ENCODE measurements at regions not wholly inside any gene's neighbourhood (a gene's known extent, or its start where the extent isn't known, plus 50 kb on each side); places are given as distances from the start of the nearest gene placed in this dataset.

DNA sequence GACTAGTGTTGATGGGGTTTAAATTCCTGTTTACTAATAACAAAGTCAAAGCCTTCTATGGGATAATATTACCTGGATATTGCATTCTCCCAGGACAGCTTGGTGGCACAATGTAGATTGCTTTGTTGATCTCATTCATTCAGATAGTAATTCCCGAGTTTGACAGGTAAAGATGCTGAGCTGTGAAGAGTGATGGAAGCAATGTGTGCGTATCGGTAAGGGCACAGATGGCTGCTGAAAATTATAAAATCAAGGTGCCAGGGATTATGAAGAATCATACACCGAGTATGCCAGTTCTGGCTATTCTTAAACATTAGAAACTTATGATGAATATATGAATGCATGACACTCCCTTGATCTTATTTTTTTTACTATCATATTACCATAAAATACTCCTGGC lies 100.6 kb upstream of the CNTNAP4 start:
- Histone ChIP-seq H3K9me3 (peaks cover 6% of the 10 kb centered on the region), H3K36me3 (ENCODE audit: insufficient read depth in 1 of 2, low read depth in 1 of 2) (no peaks in the 10 kb centered on the region), H3K4me1 (no peaks in the 10 kb centered on the region), H3K4me3 (no peak overlapping the region), H3K27ac (no peak overlapping the region), H3K27me3 (ENCODE audit: insufficient read depth in 3 of 3, low read length in 2 of 3) (no peaks in the 10 kb centered on the region)
- no peak for DNase-seq
- intact Hi-C loops (cut with DNase I), result no loop called here
- 67 to 86% (median 80%) methylated on average over 4 of the region's 4 CpGs for WGBS, 3 donors
- ATAC-seq, result no peak
- no peak for TF ChIP-seq CTCF (IDR thresholded peaks at IDR 0.05)

GRCh38 chr16:76182041-76182635 lies 95.1 kb upstream of the CNTNAP4 start:
- no peak overlapping the region for H3K27ac ChIP-seq
- H3K27me3 ChIP-seq (ENCODE audit: insufficient read depth in 3 of 3, low read length in 2 of 3), result no peaks in the 10 kb centered on the region
- 4 to 21% (median 13%) methylated on average over 3 of the region's 3 CpGs for WGBS, 3 donors
- H3K4me1 ChIP-seq, result no peaks in the 10 kb centered on the region
- no peaks in the 10 kb centered on the region for H3K36me3 ChIP-seq (ENCODE audit: insufficient read depth in 1 of 2, low read depth in 1 of 2)
- H3K4me3 ChIP-seq, result no peak overlapping the region
- peaks cover 4% of the 10 kb centered on the region for H3K9me3 ChIP-seq
- DNase-seq, result no peak
- intact Hi-C loops (cut with DNase I), result no loop called here
- TF ChIP-seq CTCF (IDR thresholded peaks at IDR 0.05), result no peak
- ATAC-seq, result no peak

- Histone ChIP-seq H3K9me3 (peaks cover 6% of the 10 kb centered on the region), H3K4me1 (no peaks in the 10 kb centered on the region), H3K36me3 (ENCODE audit: insufficient read depth in 1 of 2, low read depth in 1 of 2) (no peaks in the 10 kb centered on the region), H3K27me3 (ENCODE audit: insufficient read depth in 3 of 3, low read length in 2 of 3) (no peaks in the 10 kb centered on the region), H3K27ac (no peak overlapping the region), H3K4me3 (no peak overlapping the region)
- DNase-seq (no peak), ATAC-seq (no peak)
- intact Hi-C loops (cut with DNase I), result no loop called here
- TF ChIP-seq CTCF (IDR thresholded peaks at IDR 0.05), result no peak
- WGBS, 3 donors, result 42 to 63% (median 47%) methylated on average over 1 of the region's 1 CpG
Measured at GRCh38 chr16:76183647-76184046, 93.6 kb upstream of the CNTNAP4 start.

GRCh38 chr16:76190057-76190456 lies 87.1 kb upstream of the CNTNAP4 start:
- DNase-seq, result no peak

More at GRCh38 chr16:76190057-76190456, 87.1 kb upstream of the CNTNAP4 start:
- no peaks in the 10 kb centered on the region for H3K27me3 ChIP-seq (ENCODE audit: insufficient read depth in 3 of 3, low read length in 2 of 3)
- intact Hi-C loops (cut with DNase I), result no loop called here
- H3K4me3 ChIP-seq, result no peak overlapping the region
- no peak overlapping the region for H3K27ac ChIP-seq
- no peaks in the 10 kb centered on the region for H3K4me1 ChIP-seq
- no peak for TF ChIP-seq CTCF (IDR thresholded peaks at IDR 0.05)
- 74 to 86% (median 83%) methylated on average over 2 of the region's 2 CpGs for WGBS, 3 donors
- peaks cover 6% of the 10 kb centered on the region for H3K9me3 ChIP-seq
- H3K36me3 ChIP-seq (ENCODE audit: insufficient read depth in 1 of 2, low read depth in 1 of 2), result no peaks in the 10 kb centered on the region
- no peak for ATAC-seq

All from psoas muscle (tissue), 7 donors.